ENCODE measurements at regions not wholly inside any gene's neighbourhood (a gene's known extent, or its start where the extent isn't known, plus 50 kb on each side); places are given as distances from the start of the nearest gene placed in this dataset.

DNA sequence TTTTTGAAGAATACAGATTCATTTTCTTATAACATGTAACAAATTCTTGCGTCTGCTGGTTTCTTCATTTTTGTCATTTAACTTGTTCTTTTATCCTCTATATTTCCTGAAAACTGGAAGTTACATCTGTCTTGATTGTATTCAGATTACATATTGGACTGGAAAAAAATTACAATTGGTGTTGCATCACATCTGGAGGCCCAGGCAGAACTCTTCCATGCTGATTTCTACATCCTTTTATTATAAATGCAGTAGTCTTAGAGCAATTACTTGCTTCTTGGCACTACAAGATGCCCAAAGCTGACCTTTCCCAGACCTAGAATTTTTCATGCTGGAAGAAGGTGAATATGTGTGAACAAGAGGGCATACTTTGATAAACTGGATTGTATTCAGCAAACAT, 460.9 kb upstream of the CNTNAP2 start:
- no peak for FAIRE-seq
- Histone ChIP-seq H3K9me1 (ENCODE audit: control insufficient read depth, extremely low read depth, insufficient read depth, low read length) (no peaks in the 10 kb centered on the region), H3K36me3 (ENCODE audit: control insufficient read depth in 2 of 2, extremely low read depth in 1 of 2, insufficient read depth in 2 of 2, low read length in 2 of 2) (no peaks in the 10 kb centered on the region), H3K9ac (ENCODE audit: control insufficient read depth, extremely low read depth, insufficient read depth, low read length) (no peak overlapping the region), H3K79me2 (ENCODE audit: control insufficient read depth, insufficient read depth, low read length) (no peaks in the 10 kb centered on the region), H3K9me3 (ENCODE audit: control insufficient read depth, low read depth, low read length) (no peaks in the 10 kb centered on the region), H3K4me2 (ENCODE audit: control insufficient read depth, extremely low read depth, insufficient read depth, low read depth, low read length) (no peak overlapping the region), H3K4me1 (ENCODE audit: control insufficient read depth, extremely low read depth, insufficient read depth, low read length) (no peaks in the 10 kb centered on the region), H3K27ac (ENCODE audit: control insufficient read depth, insufficient read depth, low read length) (no peak overlapping the region), H2AFZ (ENCODE audit: control insufficient read depth, low read length) (no peak overlapping the region), H4K20me1 (ENCODE audit: control insufficient read depth, extremely low read depth, insufficient read depth, low read length) (no peaks in the 10 kb centered on the region), H3K4me3 (ENCODE audit: control insufficient read depth in 2 of 3, extremely low read depth in 1 of 3, insufficient read depth in 2 of 3, low read depth in 1 of 3, low read length in 3 of 3) (no peak overlapping the region), H3K27me3 (ENCODE audit: control insufficient read depth, extremely low read depth, insufficient read depth, low read length) (no peaks in the 10 kb centered on the region)
- no peak for DNase-seq (ENCODE audit: low read depth, low spot score)
- TF ChIP-seq, protein P1, sequence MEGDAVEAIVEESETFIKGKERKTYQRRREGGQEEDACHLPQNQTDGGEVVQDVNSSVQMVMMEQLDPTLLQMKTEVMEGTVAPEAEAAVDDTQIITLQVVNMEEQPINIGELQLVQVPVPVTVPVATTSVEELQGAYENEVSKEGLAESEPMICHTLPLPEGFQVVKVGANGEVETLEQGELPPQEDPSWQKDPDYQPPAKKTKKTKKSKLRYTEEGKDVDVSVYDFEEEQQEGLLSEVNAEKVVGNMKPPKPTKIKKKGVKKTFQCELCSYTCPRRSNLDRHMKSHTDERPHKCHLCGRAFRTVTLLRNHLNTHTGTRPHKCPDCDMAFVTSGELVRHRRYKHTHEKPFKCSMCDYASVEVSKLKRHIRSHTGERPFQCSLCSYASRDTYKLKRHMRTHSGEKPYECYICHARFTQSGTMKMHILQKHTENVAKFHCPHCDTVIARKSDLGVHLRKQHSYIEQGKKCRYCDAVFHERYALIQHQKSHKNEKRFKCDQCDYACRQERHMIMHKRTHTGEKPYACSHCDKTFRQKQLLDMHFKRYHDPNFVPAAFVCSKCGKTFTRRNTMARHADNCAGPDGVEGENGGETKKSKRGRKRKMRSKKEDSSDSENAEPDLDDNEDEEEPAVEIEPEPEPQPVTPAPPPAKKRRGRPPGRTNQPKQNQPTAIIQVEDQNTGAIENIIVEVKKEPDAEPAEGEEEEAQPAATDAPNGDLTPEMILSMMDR (optimal IDR thresholded peaks at IDR 0.05 in 1 of 3, IDR thresholded peaks at IDR 0.05 in 1 of 3, conservative IDR thresholded peaks at IDR 0.05 in 1 of 3; ENCODE audit: extremely low read depth in 1 of 3, insufficient read depth in 2 of 3, low read length in 3 of 3), result no peak
- TF ChIP-seq EZH2 (IDR thresholded peaks at IDR 0.05; ENCODE audit: low read length), result no peak
- dilution Hi-C loops (cut with MboI; ENCODE audit: extremely low pct_ligation_motif_present, low sequenced_read_pairs), result no loop called here

DNA sequence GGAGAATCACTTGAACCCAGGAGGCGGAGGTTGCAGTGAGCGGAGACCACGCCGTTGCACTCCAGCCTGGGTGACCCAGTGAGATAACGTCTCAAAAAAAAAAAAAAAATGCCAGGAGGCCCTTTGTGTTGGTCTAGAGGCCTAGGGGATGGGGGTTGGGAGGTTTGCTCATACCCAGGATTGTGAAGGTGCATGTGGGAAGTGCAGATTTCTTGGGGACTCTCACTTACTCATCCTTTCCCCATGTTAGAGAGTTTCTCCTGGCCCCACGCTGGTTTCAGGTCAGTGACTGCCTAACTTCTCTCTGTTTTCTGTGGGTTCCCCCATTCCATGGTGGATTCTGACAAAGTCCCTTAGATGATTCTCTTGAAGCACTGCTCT, 471.5 kb upstream of the CNTNAP2 start:
- H3K9ac ChIP-seq (ENCODE audit: control insufficient read depth, extremely low read depth, insufficient read depth, low read length), result no peak overlapping the region
- FAIRE-seq (no peak), DNase-seq (ENCODE audit: low read depth, low spot score) (no peak)
- H3K9me1 ChIP-seq (ENCODE audit: control insufficient read depth, extremely low read depth, insufficient read depth, low read length), result no peaks in the 10 kb centered on the region
- no peaks in the 10 kb centered on the region for H3K79me2 ChIP-seq (ENCODE audit: control insufficient read depth, insufficient read depth, low read length)
- H3K9me3 ChIP-seq (ENCODE audit: control insufficient read depth, low read depth, low read length), result peaks cover 5% of the 10 kb centered on the region
- no peak overlapping the region for H3K4me3 ChIP-seq (ENCODE audit: control insufficient read depth in 2 of 3, extremely low read depth in 1 of 3, insufficient read depth in 2 of 3, low read depth in 1 of 3, low read length in 3 of 3)
- TF ChIP-seq, protein P1 (optimal IDR thresholded peaks at IDR 0.05 in 1 of 3, IDR thresholded peaks at IDR 0.05 in 1 of 3, conservative IDR thresholded peaks at IDR 0.05 in 1 of 3; ENCODE audit: extremely low read depth in 1 of 3, insufficient read depth in 2 of 3, low read length in 3 of 3), result no peak
- TF ChIP-seq EZH2 (IDR thresholded peaks at IDR 0.05; ENCODE audit: low read length), result no peak
- no peaks in the 10 kb centered on the region for H3K4me1 ChIP-seq (ENCODE audit: control insufficient read depth, extremely low read depth, insufficient read depth, low read length)
- no peaks in the 10 kb centered on the region for H3K27me3 ChIP-seq (ENCODE audit: control insufficient read depth, extremely low read depth, insufficient read depth, low read length)
- no peaks in the 10 kb centered on the region for H4K20me1 ChIP-seq (ENCODE audit: control insufficient read depth, extremely low read depth, insufficient read depth, low read length)
- H3K27ac ChIP-seq (ENCODE audit: control insufficient read depth, insufficient read depth, low read length), result no peak overlapping the region
- H3K36me3 ChIP-seq (ENCODE audit: control insufficient read depth in 2 of 2, extremely low read depth in 1 of 2, insufficient read depth in 2 of 2, low read length in 2 of 2), result no peaks in the 10 kb centered on the region
- H3K4me2 ChIP-seq (ENCODE audit: control insufficient read depth, extremely low read depth, insufficient read depth, low read depth, low read length), result no peak overlapping the region
- H2AFZ ChIP-seq (ENCODE audit: control insufficient read depth, low read length), result no peak overlapping the region
- dilution Hi-C loops (cut with MboI; ENCODE audit: extremely low pct_ligation_motif_present, low sequenced_read_pairs), result no loop called here

Measured in keratinocyte (primary cell).